Epithelial cell of proximal tubule (primary cell): ENCODE measurements at regions not wholly inside any gene's neighbourhood (a gene's known extent, or its start where the extent isn't known, plus 50 kb on each side); places are given as distances from the start of the nearest gene placed in this dataset.

Experiments
- DNase-seq: peaks from one replicate; pipeline ENCODE4 v3.0.0-alpha.2; 2011; ENCODE audit warnings: low read depth
- H3K4me3 ChIP-seq: 2 replicates; pipeline ENCODE4 v1.5.1; 2011; ENCODE audit warnings: low read depth, mild to moderate bottlenecking, low read length
- CTCF ChIP-seq: conservative IDR thresholded peaks from 2 replicates; pipeline ENCODE4 v1.5.1; 2012; ENCODE audit warnings: low read depth, mild to moderate bottlenecking, low read length

GRCh38 chr4:89619206-89619962 lies 217.6 kb downstream of the SNCA start:
- DNase-seq, result no peak
- H3K4me3 ChIP-seq, result no peak overlapping the region
- TF ChIP-seq CTCF, result no peak

- TF ChIP-seq CTCF, result no peak
- no peak overlapping the region for H3K4me3 ChIP-seq
- DNase-seq, result no peak
Observed at GRCh38 chr4:89618151-89618550, 218.8 kb downstream of the SNCA start.

- TF ChIP-seq CTCF, result no peak
- H3K4me3 ChIP-seq, result no peak overlapping the region
- peak; percentile 73 for DNase-seq
Observed at GRCh38 chr4:89617317-89617716, 219.6 kb downstream of the SNCA start.

- DNase-seq, result no peak
- no peak overlapping the region for H3K4me3 ChIP-seq
- no peak for TF ChIP-seq CTCF
Observed at GRCh38 chr4:89616382-89616781, 220.6 kb downstream of the SNCA start.

GRCh38 chr4:89615051-89615450 lies 221.9 kb downstream of the SNCA start:
- H3K4me3 ChIP-seq, result no peak overlapping the region
- TF ChIP-seq CTCF, result no peak
- DNase-seq, result no peak

GRCh38 chr4:89614155-89614554 lies 222.8 kb downstream of the SNCA start:
- TF ChIP-seq CTCF, result no peak
- no peak for DNase-seq
- H3K4me3 ChIP-seq, result no peak overlapping the region

GRCh38 chr4:89610236-89610635 lies 226.7 kb downstream of the SNCA start:
- no peak for DNase-seq
- no peak overlapping the region for H3K4me3 ChIP-seq
- TF ChIP-seq CTCF, result no peak
